ENCODE measurements at regions not wholly inside any gene's neighbourhood (a gene's known extent, or its start where the extent isn't known, plus 50 kb on each side); places are given as distances from the start of the nearest gene placed in this dataset.
A peak's percentile ranks its signal among the peaks of the same experiment; 100 is the strongest.

- peak; percentile 73 for DNase-seq (ENCODE audit: low read depth)
Observed at GRCh38 chr12:29041621-29042020, 107.5 kb upstream of the FAR2 start.

- peak; percentile 33 for DNase-seq (ENCODE audit: low read depth)
Observed at GRCh38 chr12:29043069-29043468, 106.0 kb upstream of the FAR2 start.

- no peak for DNase-seq (ENCODE audit: low read depth)
Observed at GRCh38 chr12:29044799-29045198, 104.3 kb upstream of the FAR2 start.

DNA sequence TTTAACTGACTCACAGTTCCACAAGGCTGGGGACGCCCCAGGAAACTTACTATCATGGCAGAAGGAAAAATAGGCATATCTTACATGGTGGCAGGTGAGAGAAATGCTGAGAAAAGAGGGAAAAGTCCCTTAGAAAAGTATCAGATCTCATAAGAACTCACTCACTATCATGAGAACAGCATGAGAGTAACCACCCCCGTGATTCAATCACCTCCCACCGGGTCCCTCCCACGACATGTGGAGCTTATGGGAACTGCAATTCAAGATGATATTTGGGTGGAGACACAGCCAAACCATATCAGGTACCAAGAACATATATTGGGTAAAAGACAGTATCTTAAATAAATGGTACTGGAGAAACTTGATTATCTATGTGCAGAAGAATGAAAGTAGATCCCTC, 100.3 kb upstream of the FAR2 start:
- DNase-seq (ENCODE audit: low read depth): no peak

DNA sequence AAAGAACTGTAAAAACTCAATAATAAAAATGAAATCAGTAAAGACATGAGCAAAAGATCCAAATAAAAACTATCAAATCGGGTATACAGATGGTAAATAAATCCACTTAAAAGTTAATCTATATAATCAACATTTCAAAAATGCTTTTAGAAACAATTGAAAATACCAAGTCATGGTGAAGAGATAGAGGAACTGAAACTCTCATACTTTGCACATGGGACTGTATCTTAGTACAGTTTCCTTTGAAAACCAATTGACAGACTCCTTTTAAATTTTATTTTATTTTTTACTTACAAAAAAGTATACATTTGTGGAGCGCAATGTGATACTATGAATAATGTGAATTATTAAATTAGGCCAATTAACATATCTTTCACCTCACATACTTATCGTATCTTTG, 98.6 kb upstream of the FAR2 start:
- no peak for DNase-seq (ENCODE audit: low read depth)

GRCh38 chr12:29051221-29051620, 97.9 kb upstream of the FAR2 start:
- no peak for DNase-seq (ENCODE audit: low read depth)

- no peak for DNase-seq (ENCODE audit: low read depth)
Observed at GRCh38 chr12:29053567-29053966, 95.5 kb upstream of the FAR2 start.

- DNase-seq (ENCODE audit: low read depth): no peak
Observed at GRCh38 chr12:29054858-29055663, 94.0 kb upstream of the FAR2 start.

- no peak for DNase-seq (ENCODE audit: low read depth)
Observed at GRCh38 chr12:29066011-29066588, 83.0 kb upstream of the FAR2 start.

GRCh38 chr12:29067430-29067829, 81.6 kb upstream of the FAR2 start:
- DNase-seq (ENCODE audit: low read depth): no peak

GRCh38 chr12:29070309-29070708, 78.8 kb upstream of the FAR2 start:
- no peak for DNase-seq (ENCODE audit: low read depth)

DNA sequence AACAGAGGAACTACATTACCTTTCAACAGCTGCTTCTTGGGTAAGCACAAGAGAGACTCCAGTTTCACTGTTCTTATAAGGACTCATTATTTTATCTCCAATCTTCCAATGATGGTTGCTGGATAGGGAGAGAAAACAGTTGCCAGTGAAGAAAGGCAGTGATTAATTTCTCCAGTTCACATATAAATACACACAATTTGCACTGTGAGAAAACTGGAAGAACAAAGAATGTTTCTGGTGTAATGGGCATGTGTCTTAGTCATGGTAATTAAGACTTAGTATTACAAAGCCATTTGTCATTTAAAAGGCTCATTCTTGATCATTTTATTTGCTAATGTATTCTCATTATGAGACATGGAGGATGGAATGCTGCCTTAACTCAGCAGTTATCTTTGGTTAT, 78.0 kb upstream of the FAR2 start:
- DNase-seq (ENCODE audit: low read depth): no peak

GRCh38 chr12:29072631-29073030, 76.4 kb upstream of the FAR2 start:
- no peak for DNase-seq (ENCODE audit: low read depth)

DNA sequence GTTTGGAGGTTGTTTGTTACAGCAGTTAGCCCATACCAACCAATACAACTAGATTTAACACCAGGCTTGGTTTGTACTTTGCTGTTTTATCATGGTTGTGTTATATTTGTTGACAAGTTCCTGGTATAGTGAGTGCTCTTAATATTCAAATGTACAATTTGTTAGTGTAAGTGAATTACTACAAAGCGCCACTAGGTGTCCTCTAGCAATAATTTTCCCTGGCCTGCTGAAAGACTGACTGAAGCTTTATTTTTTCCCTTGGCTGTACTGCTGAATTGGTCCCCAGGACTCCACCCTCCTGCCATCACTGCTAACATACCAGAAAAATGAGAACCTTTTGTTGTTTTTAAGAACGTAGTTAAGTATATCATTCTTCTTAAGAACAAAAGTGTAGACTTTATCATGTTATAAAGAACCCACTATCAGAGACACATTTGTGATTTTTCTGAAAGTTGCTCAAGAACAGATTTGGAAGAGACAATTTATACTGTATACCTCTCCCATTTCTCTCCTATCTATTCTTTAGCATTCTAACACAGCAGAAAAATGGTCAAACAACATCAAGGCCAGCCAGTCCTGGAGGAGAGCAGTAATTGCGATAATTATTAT, 75.3 kb upstream of the FAR2 start:
- no peak for DNase-seq (ENCODE audit: low read depth)

DNA sequence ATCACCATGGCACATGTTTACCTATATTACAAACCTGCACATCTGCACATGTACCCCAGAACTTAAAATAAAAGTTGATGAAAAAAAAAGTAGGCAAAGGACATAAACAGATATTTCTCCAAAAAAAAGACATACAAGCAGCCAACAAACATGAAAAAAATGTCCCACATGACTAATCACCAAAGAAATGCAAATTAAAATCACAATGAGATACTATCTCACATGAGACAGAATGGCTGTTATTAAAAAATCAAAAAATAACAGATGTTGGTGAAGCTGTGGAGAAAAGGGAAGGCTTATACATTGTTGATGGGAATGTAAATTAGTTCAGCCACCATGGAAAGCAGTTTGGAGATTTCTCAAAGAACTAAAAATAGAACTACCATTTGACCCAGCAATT, 68.0 kb upstream of the FAR2 start:
- DNase-seq (ENCODE audit: low read depth): no peak

DNA sequence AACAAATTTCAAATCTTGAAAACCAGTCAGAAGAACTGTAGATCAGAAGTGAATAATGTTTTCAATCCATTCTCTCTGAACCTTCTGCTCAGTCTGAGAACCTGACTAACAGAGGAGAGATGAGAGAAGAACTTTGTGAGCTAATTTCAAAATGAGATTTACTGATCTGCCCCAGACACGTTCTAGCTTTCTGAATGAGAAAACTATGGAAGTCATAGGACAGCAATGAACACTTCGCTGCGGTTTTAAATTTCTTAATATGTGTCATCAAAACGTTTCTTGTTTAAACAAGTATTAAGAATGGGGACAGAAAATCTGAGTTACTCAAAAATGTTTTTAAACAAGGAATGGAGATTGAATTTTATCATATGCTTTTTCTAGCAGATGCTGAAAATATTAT, 66.6 kb upstream of the FAR2 start:
- DNase-seq (ENCODE audit: low read depth): no peak

- DNase-seq (ENCODE audit: low read depth): no peak
Observed at GRCh38 chr12:29086325-29087271, 62.5 kb upstream of the FAR2 start.

DNA sequence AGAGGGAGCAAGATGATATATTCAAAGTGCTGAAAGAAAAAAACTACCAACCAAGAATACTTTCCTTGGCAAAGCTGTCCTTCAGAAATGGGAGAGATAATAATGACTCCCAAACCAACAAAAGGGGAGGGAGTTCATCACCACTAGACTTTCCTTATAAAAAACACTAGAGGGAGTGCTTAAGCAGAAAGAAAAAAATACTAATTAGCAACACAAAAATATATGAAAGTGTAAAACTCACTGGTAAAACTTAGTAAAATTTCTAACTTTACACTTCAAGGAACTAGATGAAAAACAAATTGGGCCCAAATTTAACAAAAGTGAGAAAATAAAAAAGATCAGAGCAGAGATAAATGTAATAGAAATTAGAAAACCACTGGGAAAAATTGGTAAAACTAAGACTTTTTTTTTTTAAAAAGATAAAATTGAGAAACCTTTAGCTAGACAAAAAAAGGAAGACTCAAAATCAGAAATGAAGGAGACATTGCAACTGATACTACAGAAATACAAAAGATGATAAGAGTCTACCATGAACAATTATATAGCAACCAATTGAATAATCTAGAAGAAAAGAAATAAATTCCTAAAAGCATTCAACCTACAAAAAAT, 60.4 kb upstream of the FAR2 start:
- no peak for DNase-seq (ENCODE audit: low read depth)

Measured in GM04504 (cell line).